SK-N-MC (cell line): ENCODE measurements at regions not wholly inside any gene's neighbourhood (a gene's known extent, or its start where the extent isn't known, plus 50 kb on each side); places are given as distances from the start of the nearest gene placed in this dataset.

Experiments used
- EZH2 ChIP-seq: fragments of 200-600 bp; sonication (generic); IDR thresholded peaks from one replicate; pipeline ENCODE4 v1.6.1; 2017; ENCODE audit warnings: antibody characterized with exemption
- FOXP2 ChIP-seq: optimal IDR thresholded peaks from 2 replicates; pipeline ENCODE3; 2011; ENCODE audit warnings: mild to moderate bottlenecking, moderate library complexity; ENCODE audit not compliant: insufficient read depth; ENCODE audit errors: extremely low read length, control extremely low read depth
- POLR2AphosphoS5 ChIP-seq: IDR thresholded peaks from 2 replicates; pipeline ENCODE4 v1.6.1; 2012; ENCODE audit warnings: mild to moderate bottlenecking, low read depth, low read length, borderline replicate concordance

- TF ChIP-seq POLR2AphosphoS5 (no peak), EZH2 (no peak), FOXP2 (no peak)
These were observed 298.2 kb downstream of the UBE3D start for GRCh38 chr6:82767447-82767846.
